Choroid plexus epithelial cell (primary cell): ENCODE measurements at regions not wholly inside any gene's neighbourhood (a gene's known extent, or its start where the extent isn't known, plus 50 kb on each side); places are given as distances from the start of the nearest gene placed in this dataset.
A peak's percentile ranks its signal among the peaks of the same experiment; 100 is the strongest.

Experiments used
- DNase-seq: peaks from one replicate; pipeline ENCODE4 v3.0.0-alpha.2; 2010; ENCODE audit warnings: low read depth
- H3K4me3 ChIP-seq: 2 replicates; pipeline ENCODE4 v1.5.1; 2011; ENCODE audit warnings: low read depth, mild to moderate bottlenecking, control low read depth, low read length, moderate library complexity
- CTCF ChIP-seq: conservative IDR thresholded peaks from 2 replicates; pipeline ENCODE4 v1.5.1; 2011; ENCODE audit warnings: low read depth, mild to moderate bottlenecking, control low read depth, inconsistent platforms, low read length, moderate library complexity

GRCh38 chr12:107369679-107370078 lies 276.3 kb upstream of the CRY1 start:
- DNase-seq, result no peak
- no peak for TF ChIP-seq CTCF
- H3K4me3 ChIP-seq, result no peak overlapping the region

- TF ChIP-seq CTCF, result peak; percentile 10
- DNase-seq, result peak; percentile 74
- no peak overlapping the region for H3K4me3 ChIP-seq
Measured at GRCh38 chr12:107372229-107372658, 278.9 kb upstream of the CRY1 start.

- no peak overlapping the region for H3K4me3 ChIP-seq
Measured at GRCh38 chr12:107373238-107373809, 280.0 kb upstream of the CRY1 start.

GRCh38 chr12:107374161-107374840 lies 281.0 kb upstream of the CRY1 start:
- TF ChIP-seq CTCF, result no peak
- DNase-seq, result no peak
- H3K4me3 ChIP-seq, result no peak overlapping the region

More at GRCh38 chr12:107373238-107373809, 280.0 kb upstream of the CRY1 start:
- DNase-seq, result no peak
- TF ChIP-seq CTCF, result no peak

GRCh38 chr12:107375231-107375630 lies 281.9 kb upstream of the CRY1 start:
- no peak overlapping the region for H3K4me3 ChIP-seq
- no peak for DNase-seq
- no peak for TF ChIP-seq CTCF

- H3K4me3 ChIP-seq, result no peak overlapping the region
- no peak for DNase-seq
- TF ChIP-seq CTCF, result no peak
Measured at GRCh38 chr12:107377596-107378385, 284.4 kb upstream of the CRY1 start.
